ENCODE measurements at regions not wholly inside any gene's neighbourhood (a gene's known extent, or its start where the extent isn't known, plus 50 kb on each side); places are given as distances from the start of the nearest gene placed in this dataset.

DNA sequence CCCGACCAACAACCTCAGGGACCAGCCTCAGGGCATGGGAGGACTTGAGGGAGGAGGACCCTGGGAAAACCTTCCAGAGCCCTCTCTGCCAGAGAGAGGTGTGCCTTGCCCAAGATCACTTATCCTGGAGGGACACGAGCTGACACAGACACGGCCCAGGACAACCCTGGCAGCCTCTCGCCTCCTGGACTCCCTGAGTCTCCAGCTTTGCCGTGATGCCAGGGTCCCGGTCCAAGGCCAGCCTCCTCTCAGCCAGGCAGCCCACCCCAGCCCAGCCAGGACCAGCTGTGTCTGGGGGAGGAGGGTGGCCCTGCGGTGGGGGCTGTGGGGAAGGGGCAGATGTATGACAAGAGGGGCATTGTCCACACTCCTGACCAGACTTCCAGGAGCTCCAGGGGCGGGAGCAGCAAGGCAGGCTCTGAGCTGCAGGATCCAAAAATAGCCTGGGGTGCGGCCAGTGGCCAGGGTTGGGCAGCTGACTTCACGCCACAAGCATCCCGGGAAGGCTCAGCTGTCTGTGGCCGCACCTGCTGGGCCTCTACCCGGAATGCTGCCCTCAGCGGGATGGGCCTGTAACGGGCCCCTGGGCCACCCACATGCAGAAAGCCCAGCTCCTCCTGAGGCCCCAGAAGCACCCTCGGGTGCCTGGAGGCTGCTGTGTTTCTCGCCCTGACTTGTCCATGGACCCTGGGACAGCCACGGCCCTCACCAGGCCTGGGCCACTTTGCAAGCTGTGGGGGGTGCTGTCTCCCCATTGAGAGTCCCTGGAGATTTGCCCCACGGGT is 65.5 kb upstream of the GPC1 start:
- Mint-ChIP-seq H3K9me3 (no peaks in the 10 kb centered on the region), H3K27ac (no peak overlapping the region), H3K4me3 (no peak overlapping the region), H3K36me3 (no peaks in the 10 kb centered on the region), H3K4me1 (no peaks in the 10 kb centered on the region), H3K27me3 (peaks cover 0 to under 1% of the 10 kb centered on the region in 2 donors)
- Histone ChIP-seq H3K27ac (ENCODE audit: low read length) (no peak overlapping the region), H3K27me3 (replicated peaks in 1 of 2; ENCODE audit: control insufficient read depth in 2 of 2, extremely low read depth in 1 of 2, insufficient read depth in 2 of 2, low read length in 1 of 2) (peaks cover 0 to 24% of the 10 kb centered on the region in 2 experiments), H3K9me3 (no peaks in the 10 kb centered on the region), H3K4me1 (ENCODE audit: control insufficient read depth in 1 of 2, extremely low read depth in 1 of 2, insufficient read depth in 2 of 2, low read length in 2 of 2) (no peaks in the 10 kb centered on the region), H3K36me3 (ENCODE audit: control insufficient read depth in 2 of 2, extremely low read depth in 1 of 2, insufficient read depth in 1 of 2, low read length in 1 of 2) (no peaks in the 10 kb centered on the region), H3K4me3 (ENCODE audit: control insufficient read depth in 1 of 2, extremely low read depth in 1 of 2, low read length in 1 of 2) (no peak overlapping the region)
- CTCF ChIA-PET: no interaction called here
- POLR2A ChIA-PET: interaction anchor here in 1 of 2 donors (0.6 kb wide), 1 partner anchor 53 kb away, joined by 3 read pairs; no protein-coding TSS in a partner anchor
- DNase-seq (no peak), ATAC-seq (replicated peaks in 1 of 4) (no peak)
- 63% methylated on average over 18 of the region's 19 CpGs for WGBS (ENCODE audit: insufficient coverage)

DNA sequence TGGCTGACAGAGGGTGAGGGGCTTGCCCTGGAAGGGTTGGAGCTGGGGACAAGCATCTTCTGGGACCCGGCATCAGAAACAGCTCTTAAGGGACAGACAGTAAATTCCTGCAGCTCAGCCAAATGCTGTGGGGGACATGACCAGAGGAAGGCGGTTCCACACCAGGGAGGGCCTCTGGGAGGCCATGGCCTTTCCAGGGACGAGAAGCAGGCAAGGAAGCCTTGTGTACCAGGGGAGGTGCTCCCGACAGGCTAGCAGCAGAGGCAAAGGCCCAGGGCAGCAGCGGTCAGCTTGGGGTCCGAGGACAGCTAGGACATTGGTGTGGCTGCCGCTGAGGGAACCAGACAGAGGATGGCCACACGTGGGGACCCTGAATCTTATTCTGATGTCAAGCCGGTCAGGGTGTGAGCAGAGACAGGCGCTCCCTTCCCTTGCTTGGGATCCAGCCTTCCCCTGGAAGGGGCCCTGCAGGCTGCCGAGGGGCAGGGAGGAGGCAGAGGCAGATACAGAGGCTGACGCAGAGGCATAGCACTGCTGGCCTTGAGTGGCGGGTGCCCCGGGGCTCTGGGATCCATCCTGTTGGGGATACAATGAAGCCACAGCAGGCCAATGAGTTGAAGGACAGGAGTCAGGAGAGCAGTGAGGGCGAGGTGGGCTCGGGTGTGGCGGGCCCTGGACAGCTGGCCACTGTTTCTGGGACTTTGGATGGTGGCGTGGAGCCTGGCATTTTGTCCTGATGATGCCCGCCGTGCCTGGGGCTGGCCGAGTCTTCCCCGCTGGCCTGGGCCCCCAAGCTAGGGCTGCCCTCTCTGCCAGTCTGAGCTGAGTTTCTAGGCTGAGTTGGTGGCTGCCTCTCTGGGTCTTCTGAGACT is 64.1 kb upstream of the GPC1 start:
- Mint-ChIP-seq H3K27ac (no peak overlapping the region), H3K9me3 (no peaks in the 10 kb centered on the region), H3K27me3 (peaks cover 4 to 8% of the 10 kb centered on the region in 2 donors), H3K4me3 (no peak overlapping the region), H3K36me3 (no peaks in the 10 kb centered on the region), H3K4me1 (no peaks in the 10 kb centered on the region)
- ATAC-seq (replicated peaks in 1 of 4) (no peak), DNase-seq (no peak)
- Histone ChIP-seq H3K27me3 (replicated peaks in 1 of 2; ENCODE audit: control insufficient read depth in 2 of 2, extremely low read depth in 1 of 2, insufficient read depth in 2 of 2, low read length in 1 of 2) (peaks cover 0 to 33% of the 10 kb centered on the region in 2 experiments), H3K36me3 (ENCODE audit: control insufficient read depth in 2 of 2, extremely low read depth in 1 of 2, insufficient read depth in 1 of 2, low read length in 1 of 2) (no peaks in the 10 kb centered on the region), H3K27ac (ENCODE audit: low read length) (no peak overlapping the region), H3K4me3 (ENCODE audit: control insufficient read depth in 1 of 2, extremely low read depth in 1 of 2, low read length in 1 of 2) (no peak overlapping the region), H3K9me3 (no peaks in the 10 kb centered on the region), H3K4me1 (ENCODE audit: control insufficient read depth in 1 of 2, extremely low read depth in 1 of 2, insufficient read depth in 2 of 2, low read length in 2 of 2) (no peaks in the 10 kb centered on the region)
- ChIA-PET POLR2A (no interaction called here), CTCF (no interaction called here)
- 77% methylated on average over 21 of the region's 22 CpGs for WGBS (ENCODE audit: insufficient coverage)

DNA sequence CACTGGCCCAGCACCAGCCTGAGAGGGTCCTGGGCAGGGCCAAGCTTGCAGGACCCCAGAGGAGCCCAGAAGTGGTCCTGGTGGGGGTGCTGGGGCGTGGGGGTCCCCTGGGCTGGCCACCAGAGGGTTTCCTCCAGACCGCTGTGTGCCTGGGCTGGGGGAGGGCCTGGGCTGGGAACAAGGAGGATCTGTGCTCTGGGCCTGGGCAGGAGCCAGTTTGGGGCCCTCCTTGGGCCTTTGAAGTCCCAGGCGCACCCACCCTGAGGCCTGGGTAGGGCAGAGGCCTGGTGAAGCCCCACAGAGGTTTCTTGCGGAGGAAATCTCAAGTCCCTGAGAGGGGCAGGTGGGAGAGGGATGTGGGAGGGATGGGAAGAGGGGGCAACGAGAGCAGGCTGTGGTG is 63.4 kb upstream of the GPC1 start:
- ATAC-seq (replicated peaks in 1 of 4) (no peak), DNase-seq (no peak)
- H3K4me3 ChIP-seq (ENCODE audit: control insufficient read depth in 1 of 2, extremely low read depth in 1 of 2, low read length in 1 of 2): no peak overlapping the region
- no peak overlapping the region for H3K4me3 Mint-ChIP-seq
- H3K36me3 ChIP-seq (ENCODE audit: control insufficient read depth in 2 of 2, extremely low read depth in 1 of 2, insufficient read depth in 1 of 2, low read length in 1 of 2): no peaks in the 10 kb centered on the region
- H3K4me1 Mint-ChIP-seq: no peaks in the 10 kb centered on the region
- H3K4me1 ChIP-seq (ENCODE audit: control insufficient read depth in 1 of 2, extremely low read depth in 1 of 2, insufficient read depth in 2 of 2, low read length in 2 of 2): no peaks in the 10 kb centered on the region
- H3K27me3 ChIP-seq (replicated peaks in 1 of 2; ENCODE audit: control insufficient read depth in 2 of 2, extremely low read depth in 1 of 2, insufficient read depth in 2 of 2, low read length in 1 of 2): peaks cover 0 to 38% of the 10 kb centered on the region in 2 experiments
- peaks cover 4 to 8% of the 10 kb centered on the region in 2 donors for H3K27me3 Mint-ChIP-seq
- CTCF ChIA-PET: no interaction called here
- H3K9me3 ChIP-seq: no peaks in the 10 kb centered on the region
- H3K27ac Mint-ChIP-seq: no peak overlapping the region
- no peaks in the 10 kb centered on the region for H3K9me3 Mint-ChIP-seq
- 68% methylated on average over 5 of the region's 5 CpGs for WGBS (ENCODE audit: insufficient coverage)
- H3K36me3 Mint-ChIP-seq: no peaks in the 10 kb centered on the region
- H3K27ac ChIP-seq (ENCODE audit: low read length): no peak overlapping the region
- POLR2A ChIA-PET: no interaction called here

DNA sequence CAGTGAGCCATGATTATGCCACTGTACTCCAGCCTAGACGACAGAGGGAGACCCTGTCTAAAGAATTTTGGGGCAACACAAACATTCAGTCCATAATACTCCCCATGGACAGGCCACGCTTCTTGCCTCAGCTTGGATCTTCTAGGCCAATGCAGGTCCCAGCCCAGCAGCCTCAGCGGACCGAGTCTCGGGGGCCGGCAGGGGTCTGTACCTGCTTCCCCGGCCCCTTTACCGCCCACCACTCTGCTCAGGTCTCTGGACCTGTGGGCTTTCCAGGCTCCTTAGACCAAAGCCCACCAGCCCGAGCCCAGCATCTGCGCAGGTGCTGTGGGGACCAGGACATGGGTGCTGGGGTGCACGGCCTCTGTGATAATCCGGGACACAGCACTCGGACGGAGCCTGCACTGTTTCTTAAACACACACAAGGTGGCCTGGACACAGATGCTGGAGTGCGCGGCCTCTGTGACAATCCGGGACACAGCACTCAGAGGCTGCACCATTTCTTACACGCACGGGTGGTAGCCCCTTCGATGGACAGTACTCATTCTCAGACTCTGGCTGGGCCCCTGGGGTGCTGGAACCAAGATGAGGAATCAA is 62.1 kb upstream of the GPC1 start:
- Histone ChIP-seq H3K36me3 (ENCODE audit: control insufficient read depth in 2 of 2, extremely low read depth in 1 of 2, insufficient read depth in 1 of 2, low read length in 1 of 2) (no peaks in the 10 kb centered on the region), H3K27me3 (replicated peaks in 1 of 2; ENCODE audit: control insufficient read depth in 2 of 2, extremely low read depth in 1 of 2, insufficient read depth in 2 of 2, low read length in 1 of 2) (peaks cover 0 to 45% of the 10 kb centered on the region in 2 experiments), H3K9me3 (no peaks in the 10 kb centered on the region), H3K4me3 (ENCODE audit: control insufficient read depth in 1 of 2, extremely low read depth in 1 of 2, low read length in 1 of 2) (no peak overlapping the region), H3K27ac (ENCODE audit: low read length) (no peak overlapping the region), H3K4me1 (ENCODE audit: control insufficient read depth in 1 of 2, extremely low read depth in 1 of 2, insufficient read depth in 2 of 2, low read length in 2 of 2) (no peaks in the 10 kb centered on the region)
- Mint-ChIP-seq H3K4me1 (no peaks in the 10 kb centered on the region), H3K36me3 (no peaks in the 10 kb centered on the region), H3K9me3 (no peaks in the 10 kb centered on the region), H3K27me3 (peaks cover 6 to 8% of the 10 kb centered on the region in 2 donors), H3K27ac (no peak overlapping the region), H3K4me3 (no peak overlapping the region)
- DNase-seq (no peak), ATAC-seq (replicated peaks in 1 of 4) (no peak)
- ChIA-PET POLR2A (no interaction called here), CTCF (no interaction called here)
- WGBS (ENCODE audit: insufficient coverage): 90% methylated on average over 19 of the region's 20 CpGs

DNA sequence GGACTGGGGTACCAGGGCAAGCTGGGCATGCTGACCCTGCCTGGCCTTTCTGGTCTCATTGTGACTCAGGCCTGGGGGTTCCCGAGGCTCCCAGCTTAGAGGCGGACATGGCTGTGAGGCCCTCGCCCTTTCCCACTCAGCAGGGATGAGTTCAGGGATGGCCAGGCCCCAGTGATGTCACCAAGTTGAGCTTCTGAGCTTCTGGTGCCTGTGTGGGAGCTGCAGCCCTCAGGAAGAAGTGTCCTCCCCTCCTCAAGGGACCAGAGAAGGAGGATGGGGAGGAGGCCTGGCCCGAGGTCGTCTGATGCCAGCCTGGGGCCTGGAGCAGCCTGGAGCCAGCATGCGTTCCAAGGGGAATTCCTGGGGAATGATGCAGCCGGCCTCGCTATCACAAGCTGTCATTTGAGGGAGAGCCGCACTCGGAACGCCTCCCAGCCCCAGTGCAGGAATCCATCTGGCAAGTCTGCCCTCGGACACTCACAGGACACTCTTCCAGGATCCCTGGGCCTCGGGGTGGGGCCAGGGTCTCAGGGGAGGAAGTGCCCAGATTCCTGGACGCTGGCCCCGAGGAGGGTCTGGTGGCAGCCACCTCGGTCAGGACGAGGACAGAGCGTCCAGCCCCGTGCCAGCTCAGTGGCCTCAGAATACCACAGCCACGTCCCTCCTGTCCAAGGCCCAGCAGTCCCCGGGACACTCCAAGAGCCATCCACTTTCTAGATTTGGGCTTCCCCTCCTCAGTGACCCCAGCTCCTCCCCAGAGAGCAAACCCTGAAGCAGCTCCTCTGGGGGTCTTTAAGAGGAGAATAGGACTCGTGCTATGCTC is 61.2 kb upstream of the GPC1 start:
- H3K27ac ChIP-seq (ENCODE audit: low read length): no peak overlapping the region
- no peaks in the 10 kb centered on the region for H3K9me3 ChIP-seq
- no peak for DNase-seq
- no peak overlapping the region for H3K27ac Mint-ChIP-seq
- H3K36me3 ChIP-seq (ENCODE audit: control insufficient read depth in 2 of 2, extremely low read depth in 1 of 2, insufficient read depth in 1 of 2, low read length in 1 of 2): no peaks in the 10 kb centered on the region
- no peak overlapping the region for H3K4me3 Mint-ChIP-seq
- H3K9me3 Mint-ChIP-seq: no peaks in the 10 kb centered on the region
- 82% methylated on average over 18 of the region's 22 CpGs for whole genome bisulfite sequencing (ENCODE audit: insufficient coverage)
- no peaks in the 10 kb centered on the region for H3K4me1 ChIP-seq (ENCODE audit: control insufficient read depth in 1 of 2, extremely low read depth in 1 of 2, insufficient read depth in 2 of 2, low read length in 2 of 2)
- POLR2A ChIA-PET: no interaction called here
- CTCF ChIA-PET: no interaction called here
- H3K4me3 ChIP-seq (ENCODE audit: control insufficient read depth in 1 of 2, extremely low read depth in 1 of 2, low read length in 1 of 2): no peak overlapping the region
- peaks cover 0 to 48% of the 10 kb centered on the region in 2 experiments for H3K27me3 ChIP-seq (replicated peaks in 1 of 2; ENCODE audit: control insufficient read depth in 2 of 2, extremely low read depth in 1 of 2, insufficient read depth in 2 of 2, low read length in 1 of 2)
- ATAC-seq (replicated peaks in 1 of 4): no peak
- H3K27me3 Mint-ChIP-seq: peaks cover 7 to 8% of the 10 kb centered on the region in 2 donors
- no peaks in the 10 kb centered on the region for H3K4me1 Mint-ChIP-seq
- H3K36me3 Mint-ChIP-seq: no peaks in the 10 kb centered on the region

DNA sequence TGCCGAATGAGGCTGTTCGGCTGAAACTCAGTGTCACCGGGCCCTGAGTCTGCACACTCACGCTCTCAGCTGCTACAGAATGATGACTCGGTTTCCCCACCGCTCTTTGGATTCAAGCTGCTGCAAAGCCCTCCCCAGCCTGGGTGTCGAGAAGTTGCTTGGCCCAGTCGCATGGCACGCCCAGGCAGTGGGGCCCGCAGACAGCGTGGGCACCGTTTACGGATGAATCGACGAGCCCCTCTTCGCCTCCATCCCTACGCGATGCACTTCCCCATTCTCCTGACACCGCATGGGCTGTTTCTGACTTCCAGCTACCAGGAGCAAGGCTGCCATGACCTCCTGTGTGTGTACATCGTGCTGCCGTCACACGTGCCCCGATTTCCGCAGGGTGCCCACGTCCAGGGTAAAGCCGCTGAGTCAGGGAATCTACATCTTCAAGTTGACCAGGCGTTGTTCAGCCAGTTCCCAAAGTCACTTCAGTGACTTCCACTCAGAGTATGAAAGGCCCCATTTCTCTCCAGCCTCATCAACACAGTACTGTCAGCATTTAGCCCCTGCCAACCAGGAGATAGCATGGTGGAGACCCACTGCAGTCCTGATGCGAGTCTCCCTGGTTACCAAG is 60.3 kb upstream of the GPC1 start:
- Mint-ChIP-seq H3K4me1 (no peaks in the 10 kb centered on the region), H3K4me3 (no peak overlapping the region), H3K27ac (no peak overlapping the region), H3K36me3 (no peaks in the 10 kb centered on the region), H3K9me3 (no peaks in the 10 kb centered on the region), H3K27me3 (peaks cover 8 to 9% of the 10 kb centered on the region in 2 donors)
- H3K27me3 ChIP-seq (replicated peaks in 1 of 2; ENCODE audit: control insufficient read depth in 2 of 2, extremely low read depth in 1 of 2, insufficient read depth in 2 of 2, low read length in 1 of 2): peaks cover 0 to 48% of the 10 kb centered on the region in 2 experiments
- DNase-seq: no peak
- ChIA-PET POLR2A (no interaction called here), CTCF (no interaction called here)
- 89% methylated on average over 28 of the region's 28 CpGs for WGBS (ENCODE audit: insufficient coverage)
- H3K36me3 ChIP-seq (ENCODE audit: control insufficient read depth in 2 of 2, extremely low read depth in 1 of 2, insufficient read depth in 1 of 2, low read length in 1 of 2): no peaks in the 10 kb centered on the region
- no peak overlapping the region for H3K27ac ChIP-seq (ENCODE audit: low read length)
- ATAC-seq (replicated peaks in 1 of 4): no peak
- H3K9me3 ChIP-seq: no peaks in the 10 kb centered on the region
- H3K4me3 ChIP-seq (ENCODE audit: control insufficient read depth in 1 of 2, extremely low read depth in 1 of 2, low read length in 1 of 2): no peak overlapping the region
- H3K4me1 ChIP-seq (ENCODE audit: control insufficient read depth in 1 of 2, extremely low read depth in 1 of 2, insufficient read depth in 2 of 2, low read length in 2 of 2): no peaks in the 10 kb centered on the region
